COLO829 (cell line): ENCODE measurements at regions not wholly inside any gene's neighbourhood (a gene's known extent, or its start where the extent isn't known, plus 50 kb on each side); places are given as distances from the start of the nearest gene placed in this dataset.

Source experiments
- DNase-seq: peaks from one replicate; pipeline ENCODE4 v3.0.0; 2012; ENCODE audit warnings: low spot score

DNA sequence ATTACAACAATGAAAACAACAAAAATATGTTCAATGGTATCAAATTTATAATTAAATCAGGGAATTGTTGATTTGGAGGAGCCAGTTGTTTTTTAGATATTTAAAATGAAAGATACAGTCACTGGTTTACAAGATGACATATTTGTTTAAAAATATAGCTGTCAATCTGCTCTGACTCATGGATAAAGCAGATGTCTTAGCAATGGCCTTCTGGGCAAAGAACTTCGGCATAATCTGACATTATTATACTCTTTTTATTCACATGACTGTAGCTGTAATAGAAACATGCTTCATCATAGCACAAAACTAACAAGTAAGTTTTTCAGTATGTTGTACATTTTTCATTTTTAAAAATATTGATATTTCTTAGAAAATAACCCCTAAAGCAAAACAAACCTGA, 267.4 kb downstream of the CENPW start:
- no peak for DNase-seq

DNA sequence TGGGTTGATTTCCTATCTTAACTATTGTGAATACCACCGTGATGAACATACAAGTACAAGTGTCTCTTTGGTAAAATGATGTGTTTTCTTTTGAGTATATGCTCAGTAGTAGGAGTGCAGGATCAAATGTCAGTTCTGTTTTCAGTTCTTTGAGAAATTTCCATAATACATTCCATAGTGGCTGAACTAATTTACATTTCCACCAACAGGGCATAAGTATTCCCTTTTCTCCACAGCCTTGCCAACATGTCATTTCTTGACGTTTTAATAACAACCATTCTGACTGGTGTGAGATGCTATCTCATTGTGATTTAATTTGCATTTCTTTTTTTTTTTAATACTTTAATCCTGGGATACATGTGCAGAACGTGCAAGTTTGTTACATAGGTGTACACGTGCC, 268.8 kb downstream of the CENPW start:
- no peak for DNase-seq

DNA sequence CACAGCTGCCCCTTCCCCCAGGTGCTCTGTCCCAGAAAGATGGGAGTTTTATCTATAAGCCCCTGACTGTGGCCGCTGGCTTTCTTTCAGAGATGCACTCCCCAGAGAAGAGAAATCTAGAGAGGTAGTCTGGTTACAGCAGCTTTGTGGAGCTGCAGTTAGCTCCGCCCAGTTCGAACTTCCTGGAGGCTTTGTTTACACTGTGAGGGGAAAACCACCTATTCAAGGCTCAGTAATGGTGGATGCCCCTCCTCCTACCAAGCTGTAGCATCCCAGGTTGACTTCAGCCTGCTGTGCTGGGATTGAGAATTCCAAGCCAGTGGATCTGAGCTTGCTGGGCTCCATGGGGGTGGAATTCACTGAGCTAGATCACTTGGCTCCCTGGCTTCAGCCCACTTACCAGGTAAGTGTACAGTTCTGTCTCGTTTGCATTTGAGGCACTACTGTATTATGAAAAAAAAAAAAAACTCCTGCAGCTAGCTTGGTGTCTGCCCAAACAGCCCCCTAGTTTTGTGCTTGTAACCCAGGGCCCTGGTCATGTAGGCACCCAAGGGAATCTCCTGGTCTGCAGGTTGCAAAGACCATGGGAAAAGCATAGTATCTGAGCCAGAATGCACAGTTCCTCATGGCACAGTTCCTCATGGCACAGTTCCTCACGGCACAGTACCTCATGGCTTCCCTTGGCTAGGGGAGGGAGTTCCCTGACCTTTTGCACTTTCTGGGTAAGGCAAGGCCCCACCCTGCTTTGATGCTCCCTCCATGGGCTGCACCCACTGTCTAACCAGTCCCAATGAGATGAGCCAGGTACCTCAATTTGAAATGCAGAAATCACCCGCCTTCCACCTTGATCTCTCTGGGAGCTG, 275.0 kb downstream of the CENPW start:
- DNase-seq: no peak

DNA sequence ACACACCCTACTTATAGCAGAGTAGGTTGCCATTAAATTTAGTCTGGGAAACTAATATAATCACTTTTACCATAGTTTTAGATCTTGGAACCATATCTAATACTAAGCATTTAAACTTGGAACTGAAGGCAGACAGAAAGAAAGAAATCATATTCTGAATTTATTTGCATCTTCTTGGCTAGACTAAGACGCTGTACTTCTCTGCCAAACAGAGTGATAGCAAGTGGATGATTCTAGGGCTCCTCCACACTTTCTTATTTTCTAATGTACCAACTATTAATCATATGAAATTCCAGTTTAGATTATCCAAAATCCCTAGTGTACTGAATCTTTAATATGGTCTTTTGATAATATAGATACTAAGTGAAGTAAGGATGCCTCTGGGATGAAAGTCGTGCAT, 277.0 kb downstream of the CENPW start:
- no peak for DNase-seq

DNA sequence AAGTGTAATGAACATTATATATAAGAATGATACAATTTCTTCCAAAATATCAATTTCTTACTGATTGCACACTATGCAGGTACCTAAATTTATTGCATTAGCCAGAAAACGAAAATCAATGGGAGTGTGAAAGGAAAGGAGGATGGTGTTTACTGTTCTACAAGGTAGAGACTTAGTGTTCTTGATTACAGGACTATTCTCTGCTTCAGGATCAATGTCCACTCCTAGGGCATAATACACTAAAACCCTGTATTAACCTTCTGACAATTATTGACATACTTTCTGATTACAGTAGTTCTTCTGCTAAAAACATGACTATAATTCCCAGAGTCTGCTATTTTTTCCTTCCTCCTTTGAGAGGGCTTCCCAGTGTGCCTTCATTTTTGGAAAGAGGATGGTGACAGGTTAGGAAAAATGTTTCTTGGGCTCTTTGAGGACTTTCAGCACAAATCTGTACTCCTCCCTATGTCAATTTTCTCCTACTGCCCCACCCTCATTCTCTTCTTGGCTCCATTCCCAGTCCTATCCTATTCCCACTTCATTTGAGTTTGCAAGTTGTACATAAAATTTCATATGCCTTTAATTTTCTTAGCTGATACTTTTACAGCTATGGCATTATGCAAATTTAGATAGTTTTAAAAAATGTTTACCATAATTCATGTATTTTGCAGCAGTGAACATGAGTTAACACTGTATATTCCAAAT, 278.9 kb downstream of the CENPW start:
- DNase-seq: no peak

DNA sequence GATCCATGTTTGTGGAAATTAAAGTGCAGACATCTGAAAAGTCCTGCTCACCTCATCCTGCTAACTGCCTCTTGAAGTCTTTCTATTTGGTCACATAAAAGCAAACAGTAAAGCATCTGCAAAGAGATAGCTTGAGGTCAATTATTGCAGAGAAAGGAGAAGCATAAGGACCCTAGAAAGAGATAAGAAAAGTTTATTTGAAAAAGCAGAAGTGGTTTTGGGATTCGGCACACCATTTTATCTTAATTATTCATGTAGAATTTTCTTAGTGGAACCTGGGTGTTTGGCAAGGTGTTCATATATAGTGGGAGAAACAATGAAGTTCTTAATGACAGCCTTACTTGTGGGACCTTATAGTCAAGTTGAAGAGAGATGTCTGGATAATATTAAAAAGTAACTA, 280.8 kb downstream of the CENPW start:
- no peak for DNase-seq

DNA sequence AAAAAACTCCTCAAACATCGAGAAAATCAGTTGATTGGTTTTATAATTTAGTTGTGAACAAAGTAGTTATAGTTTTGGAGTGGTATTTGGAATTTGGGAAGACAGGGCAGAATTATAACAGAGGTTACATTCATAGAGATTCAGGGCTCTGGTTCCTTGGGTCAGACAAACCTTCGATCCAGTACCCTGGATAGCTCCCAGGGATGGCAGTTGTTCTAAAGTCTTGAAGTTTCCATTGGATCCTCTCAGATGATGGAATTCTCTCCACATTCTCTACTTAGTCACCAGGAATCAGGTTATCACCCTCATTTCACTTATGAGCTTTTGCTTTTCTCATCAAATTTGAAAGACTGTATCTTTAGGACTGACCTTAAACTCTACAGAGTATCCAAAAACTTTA, 285.1 kb downstream of the CENPW start:
- no peak for DNase-seq

DNA sequence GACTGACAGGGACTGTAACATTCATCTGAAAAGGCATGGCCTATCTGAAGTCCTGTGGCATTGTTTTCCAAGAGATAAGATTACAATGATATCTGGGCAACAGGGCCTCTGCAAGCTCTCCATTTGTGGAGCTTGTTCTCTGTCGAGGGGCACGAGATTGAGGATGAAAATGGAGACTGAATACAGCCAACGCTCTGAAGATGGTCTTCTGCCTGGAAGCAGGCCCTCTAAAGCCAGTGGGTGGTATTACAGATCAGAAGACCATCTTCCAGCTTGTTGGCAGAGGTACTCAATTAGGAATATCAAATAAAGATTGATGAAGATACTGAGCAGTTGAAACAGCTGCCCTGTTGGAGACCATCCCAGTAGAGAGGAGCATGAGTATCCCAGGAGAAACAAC, 288.2 kb downstream of the CENPW start:
- no peak for DNase-seq

DNA sequence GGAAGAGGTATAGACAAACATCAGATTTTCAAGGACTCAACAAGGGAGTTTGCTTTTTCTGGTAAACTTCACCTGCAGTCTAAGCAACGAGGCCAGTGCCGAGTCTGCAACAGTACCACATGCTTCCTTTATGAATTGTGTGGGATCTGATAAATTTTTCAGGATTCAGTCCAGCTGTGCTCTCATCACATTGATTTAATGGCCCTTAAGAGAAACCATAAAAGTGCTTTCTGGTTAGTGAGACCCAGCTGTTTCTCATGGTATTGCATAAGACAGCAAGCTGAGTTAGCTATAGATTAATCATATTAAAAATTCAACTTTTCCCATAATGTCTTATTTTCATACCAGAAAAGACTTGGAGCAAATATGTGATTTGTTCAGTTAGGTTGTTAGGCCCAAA, 291.4 kb downstream of the CENPW start:
- no peak for DNase-seq

DNA sequence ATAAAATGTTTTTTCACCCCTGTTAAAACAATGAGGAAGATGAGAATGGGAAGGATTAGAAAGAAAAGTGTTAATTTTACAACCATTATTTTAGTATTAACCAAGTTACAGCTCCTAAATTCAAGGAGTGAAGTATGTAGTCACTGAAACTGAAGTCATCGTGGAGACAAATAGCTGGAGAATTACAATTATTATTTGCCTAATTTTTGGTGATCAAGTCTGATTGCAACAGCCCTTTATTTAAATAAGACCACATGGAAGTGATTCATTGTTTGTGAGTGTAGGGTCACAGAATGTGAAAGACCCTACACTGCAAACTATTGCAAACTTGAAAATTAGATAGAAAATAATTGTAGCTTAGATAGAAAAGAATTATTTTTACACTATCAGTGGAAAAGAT, 292.4 kb downstream of the CENPW start:
- no peak for DNase-seq

DNA sequence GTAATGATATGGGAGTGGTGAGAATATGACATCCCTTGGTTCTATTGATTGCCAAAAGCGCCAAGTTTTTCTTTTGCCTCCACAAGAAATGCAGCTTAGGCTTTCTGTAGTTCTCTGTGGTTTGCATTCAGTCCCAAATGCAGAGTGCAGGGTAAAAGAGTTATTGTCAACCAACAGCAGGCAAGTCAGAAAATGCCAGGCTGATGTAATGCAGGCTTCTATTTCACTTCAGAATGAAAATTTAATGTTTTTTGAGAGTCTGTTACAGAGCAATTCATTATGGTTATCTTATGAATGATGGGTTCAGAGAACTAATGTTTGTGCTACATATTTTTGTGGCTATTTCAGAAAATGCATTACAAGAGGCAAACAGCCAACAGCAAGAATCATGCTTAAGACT, 293.5 kb downstream of the CENPW start:
- no peak for DNase-seq

DNA sequence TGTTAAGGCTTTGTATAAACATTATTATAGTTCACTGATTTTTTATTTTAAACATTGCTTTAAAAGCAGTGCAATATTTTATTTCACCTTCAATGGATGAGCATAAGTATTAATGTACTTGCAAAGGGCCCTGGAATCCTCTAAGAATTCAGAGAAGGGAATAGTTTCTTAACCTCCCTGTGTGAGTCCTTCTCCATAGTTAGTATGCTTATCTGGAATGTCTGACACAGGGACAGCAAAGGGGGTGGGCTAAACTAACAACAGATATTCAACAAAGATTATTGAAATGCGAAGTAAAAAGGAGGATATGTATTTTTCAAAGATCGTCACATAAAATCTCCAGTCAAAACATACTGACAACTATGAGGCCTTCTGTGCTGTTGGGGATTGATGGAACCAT, 300.4 kb downstream of the CENPW start:
- DNase-seq: no peak

DNA sequence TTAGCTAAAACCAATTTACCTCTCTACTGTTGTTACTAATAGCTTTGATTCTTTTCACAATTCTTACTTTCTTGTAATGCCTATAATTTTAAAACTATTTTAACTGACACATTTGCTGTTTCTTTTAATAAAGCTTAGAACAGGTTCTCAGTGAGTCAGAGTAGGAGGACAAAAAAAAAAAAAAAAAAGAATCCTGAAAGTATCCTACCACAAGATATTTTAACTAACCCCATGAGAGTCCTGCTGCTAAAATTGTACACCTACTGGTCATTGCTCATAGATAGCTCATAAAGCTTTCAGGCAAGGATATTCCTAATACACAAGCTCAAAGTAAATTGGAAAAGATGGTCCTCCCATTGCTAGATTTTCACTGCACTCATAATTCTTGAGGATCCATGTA, 301.0 kb downstream of the CENPW start:
- DNase-seq: no peak

DNA sequence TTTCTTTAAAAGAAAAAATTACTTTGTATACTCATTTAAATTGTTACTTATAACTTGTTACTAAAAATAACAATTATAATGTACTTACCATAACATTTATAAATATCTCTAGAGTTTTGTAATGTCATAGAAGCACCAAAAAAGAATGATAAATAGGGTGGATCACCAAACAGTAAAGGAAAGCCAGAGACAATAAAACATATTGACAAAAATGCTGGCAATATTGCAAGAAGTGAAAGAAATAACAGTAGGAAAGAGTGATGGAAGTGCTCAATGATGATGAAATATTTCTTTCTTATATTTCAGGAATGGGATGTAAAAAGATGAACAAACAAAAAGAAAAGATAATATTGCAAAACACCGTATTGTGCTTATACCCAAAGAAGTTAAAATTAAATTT, 301.7 kb downstream of the CENPW start:
- no peak for DNase-seq

DNA sequence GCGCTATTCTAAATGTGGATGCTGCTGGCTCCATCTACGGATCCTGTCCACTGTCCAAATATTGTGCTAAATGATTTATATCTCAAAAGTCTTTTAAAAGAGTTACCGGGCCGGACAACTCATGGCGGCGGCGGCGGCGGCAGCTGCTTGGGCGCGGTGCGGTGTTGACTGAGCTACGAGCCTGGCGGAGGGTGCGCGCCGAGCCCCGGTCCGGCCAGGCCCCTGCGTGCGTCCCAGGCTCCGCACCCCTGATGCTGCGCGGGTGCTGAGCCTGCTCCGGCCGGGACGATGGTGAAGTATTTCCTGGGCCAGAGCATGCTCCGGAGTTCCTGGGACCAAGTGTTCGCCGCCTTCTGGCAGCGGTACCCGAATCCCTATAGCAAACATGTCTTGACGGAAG, 303.4 kb downstream of the CENPW start:
- no peak for DNase-seq

DNA sequence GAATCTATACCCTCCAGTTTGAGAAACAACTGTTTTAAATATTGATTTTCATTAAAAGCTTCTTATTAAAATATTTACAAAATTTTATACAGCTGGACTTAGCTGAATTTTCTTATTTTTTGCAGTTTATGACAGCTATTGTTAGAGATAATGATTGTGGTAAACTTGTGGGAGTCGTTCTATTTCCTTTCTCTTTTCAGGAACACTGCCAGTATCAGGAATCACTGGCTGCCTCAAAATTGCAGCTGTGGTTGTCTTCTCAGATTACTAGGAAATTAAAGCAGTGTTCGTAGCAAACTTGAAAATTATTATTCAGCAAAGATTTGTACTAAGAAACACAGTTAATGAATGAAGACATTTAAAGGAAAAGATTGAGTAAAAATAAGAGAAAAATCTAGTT, 311.0 kb downstream of the CENPW start:
- DNase-seq: no peak

DNA sequence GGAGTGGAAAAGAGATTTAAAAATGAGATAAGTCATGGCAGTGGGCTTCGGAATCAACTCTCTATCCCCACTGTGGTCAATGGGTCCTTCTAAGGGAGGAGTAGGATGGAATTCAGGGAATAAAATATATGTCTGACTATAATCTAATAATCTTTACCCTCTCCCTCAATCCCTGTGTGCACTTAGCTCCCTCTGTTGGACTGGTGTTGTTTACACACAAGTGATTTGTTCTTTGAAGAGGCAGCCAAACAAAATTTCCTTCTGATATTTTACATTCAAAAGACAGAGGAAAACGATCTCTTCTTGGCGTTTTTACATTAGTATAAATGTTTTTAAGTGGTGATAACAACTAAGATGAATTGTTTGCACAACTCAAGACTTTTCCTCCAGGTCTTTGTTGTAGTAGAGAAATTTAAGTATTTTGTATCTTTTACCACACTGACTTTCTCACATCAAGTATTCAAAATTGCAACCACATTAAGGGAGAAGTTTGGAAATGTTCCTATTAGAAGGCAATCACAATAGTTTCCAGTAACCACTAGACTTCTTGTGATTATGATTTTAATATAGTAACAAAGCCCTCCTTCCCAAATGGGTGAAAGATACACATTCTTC, 317.8 kb downstream of the CENPW start:
- DNase-seq: peak; percentile 16

DNA sequence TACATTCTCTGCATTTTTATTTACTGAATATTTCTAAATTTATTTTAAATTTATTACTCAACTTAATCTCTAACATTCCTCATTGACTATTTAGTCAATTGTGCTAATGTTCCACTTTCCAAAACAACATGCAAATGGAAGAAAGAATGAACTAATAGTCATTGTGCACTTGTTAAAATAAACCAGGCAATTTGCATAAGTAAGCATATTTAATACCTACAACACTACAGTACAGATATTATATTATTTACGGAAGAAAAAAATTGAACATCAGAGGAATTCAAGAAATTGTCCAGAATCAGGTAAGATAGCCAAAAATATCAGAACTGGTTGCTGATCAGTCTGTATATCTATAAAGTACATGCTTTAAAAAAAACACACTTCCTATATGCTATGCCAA, 320.5 kb downstream of the CENPW start:
- no peak for DNase-seq

DNA sequence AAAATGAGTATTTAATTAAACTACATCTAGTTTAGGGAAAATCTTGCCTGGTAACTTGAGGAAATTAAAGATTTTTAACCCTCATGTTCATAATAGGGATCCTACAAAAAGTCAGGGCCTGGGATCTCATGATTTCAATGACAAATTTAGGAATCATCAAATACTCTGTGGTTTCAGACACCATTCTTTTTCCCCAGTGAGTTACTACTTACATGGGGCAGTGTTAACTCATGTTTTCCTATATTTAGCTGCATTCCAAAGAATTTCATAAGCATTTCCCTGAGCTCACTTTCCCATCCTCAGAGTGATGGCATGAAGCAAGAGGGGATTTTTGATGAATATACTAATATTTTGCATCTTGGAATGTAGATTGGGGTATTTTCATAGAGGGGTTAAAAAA, 321.7 kb downstream of the CENPW start:
- no peak for DNase-seq

DNA sequence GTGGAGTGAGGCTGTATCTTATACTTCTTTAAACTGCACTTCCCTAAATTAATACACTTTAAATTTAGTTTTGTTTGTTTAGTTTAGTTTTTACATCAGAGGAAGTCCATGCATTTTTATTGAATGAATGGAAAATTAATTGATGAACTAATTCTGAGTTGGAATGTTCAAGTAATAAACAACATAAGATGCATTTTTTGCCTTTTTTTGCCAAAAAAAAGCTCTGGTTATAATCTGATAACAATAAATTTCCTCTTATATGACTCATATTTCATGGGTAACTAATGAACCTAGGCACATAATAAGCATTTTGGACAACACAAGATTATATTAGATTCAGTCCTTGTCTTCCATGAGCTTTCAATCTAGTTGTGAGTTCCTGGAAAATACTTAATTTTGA, 323.1 kb downstream of the CENPW start:
- no peak for DNase-seq

DNA sequence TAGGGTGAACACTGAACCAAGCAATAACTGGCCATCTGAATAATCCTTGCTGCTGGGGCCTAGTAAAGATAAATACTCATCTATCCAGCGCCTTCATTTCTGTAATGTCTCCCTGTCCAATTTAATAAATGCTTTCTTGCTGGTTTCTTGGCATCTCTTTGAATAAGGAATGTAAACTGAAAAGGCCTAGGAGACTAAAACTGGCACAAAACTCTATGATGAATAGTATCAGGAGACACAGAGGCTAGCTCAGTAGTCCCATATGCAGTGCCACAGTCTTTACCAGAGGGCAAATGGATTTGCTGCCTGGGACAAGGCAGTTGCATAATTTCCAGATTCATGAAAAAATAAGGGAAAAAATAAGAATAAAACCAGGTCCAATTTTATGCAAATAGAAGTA, 324.4 kb downstream of the CENPW start:
- no peak for DNase-seq

DNA sequence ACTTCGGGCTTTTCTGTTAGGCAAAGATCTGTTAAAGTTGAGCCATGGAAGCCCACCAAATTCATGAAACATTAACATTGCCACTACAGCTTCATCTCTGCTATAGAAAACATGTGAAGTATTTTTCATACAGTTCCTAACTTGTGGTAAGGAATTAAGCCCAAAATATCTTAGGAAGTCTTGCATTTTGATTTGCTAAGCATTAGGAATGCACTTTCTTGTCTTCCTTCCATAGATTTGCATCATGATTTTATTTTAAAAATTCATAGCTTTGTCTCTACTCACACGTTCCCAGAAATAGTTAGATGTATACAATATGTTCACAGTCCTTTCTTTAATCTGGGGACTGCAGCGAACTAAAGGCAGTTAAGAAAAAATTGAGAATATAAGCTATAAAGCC, 325.6 kb downstream of the CENPW start:
- no peak for DNase-seq

DNA sequence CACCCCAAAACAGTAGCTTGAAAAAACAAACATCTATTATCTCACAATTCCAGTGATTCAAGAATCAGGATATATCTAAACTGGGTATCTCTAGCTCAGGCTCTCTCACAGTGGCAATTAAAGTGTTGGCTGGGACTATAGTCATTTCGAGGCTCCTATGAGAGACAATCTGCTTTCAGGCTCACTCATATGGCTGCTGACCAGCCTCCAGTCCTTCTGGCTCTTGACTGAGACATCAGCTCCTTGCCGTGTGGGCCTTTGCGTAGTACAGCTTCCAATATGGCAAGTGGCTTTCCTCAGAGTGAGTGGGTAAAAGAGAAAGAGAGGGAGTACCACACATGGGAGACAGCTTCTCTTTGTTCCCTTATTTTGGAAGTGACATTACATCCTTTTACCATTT, 327.2 kb downstream of the CENPW start:
- DNase-seq: no peak
